PC-9 (cell line): ENCODE measurements at regions not wholly inside any gene's neighbourhood (a gene's known extent, or its start where the extent isn't known, plus 50 kb on each side); places are given as distances from the start of the nearest gene placed in this dataset.

Source experiments
- BruUV-seq: library from RNA; stranded (reverse); fragments of 400-500 nt; replicated peaks from 2 replicates; lab custom pipeline; 2021; lab: Mats Ljungman, UMichigan
- CTCF ChIA-PET: fragments of 300-600 bp; sonication (Branson Sonifier 250); formaldehyde crosslinking; loops from one replicate; lab custom pipeline; 2022; ENCODE audit warnings: antibody characterized with exemption; lab: Charles Lee
- POLR2A ChIA-PET: fragments of 300-600 bp; sonication (Branson Sonifier 250); formaldehyde crosslinking; loops from one replicate; lab custom pipeline; 2022; ENCODE audit warnings: antibody characterized with exemption; ENCODE audit not compliant: unreplicated experiment; lab: Charles Lee
- DNase-seq, 2 experiments: peaks; one replicate each; pipeline versions ENCODE4 v3.0.0 to v3.0.0-alpha.2; 2015 to 2022; ENCODE audit warnings: mixed read lengths in 1 of 2
- H2AFZ ChIP-seq: fragments of 200-600 bp; sonication (generic); 2 replicates; pipeline ENCODE4 v1.8.1; 2017; ENCODE audit warnings: antibody characterized with exemption
- H3F3A ChIP-seq: fragments of 200-600 bp; sonication (generic); 2 replicates; pipeline ENCODE4 v1.8.1; 2017; ENCODE audit warnings: antibody characterized with exemption, mild to moderate bottlenecking, low read depth; ENCODE audit not compliant: insufficient read depth
- H3K27ac ChIP-seq: fragments of 200-600 bp; sonication (generic); 2 replicates; pipeline ENCODE4 v1.6.1; 2016; ENCODE audit warnings: mixed run types
- H3K27me3 ChIP-seq: fragments of 200-600 bp; sonication (generic); 2 replicates; pipeline ENCODE4 v1.6.1; 2016; ENCODE audit warnings: low read depth, mixed run types; ENCODE audit not compliant: insufficient read depth
- H3K36me3 ChIP-seq: fragments of 200-600 bp; sonication (generic); 2 replicates; pipeline ENCODE4 v1.6.1; 2016; ENCODE audit warnings: low read depth, mixed run types
- H3K4me1 ChIP-seq: fragments of 200-600 bp; sonication (generic); replicated peaks from 2 replicates; pipeline ENCODE4 v1.6.1; 2016; ENCODE audit warnings: mixed run types; ENCODE audit not compliant: insufficient read depth
- H3K4me2 ChIP-seq: fragments of 200-600 bp; sonication (generic); 2 replicates; pipeline ENCODE4 v1.6.1; 2017; ENCODE audit warnings: mixed run types
- H3K4me3 ChIP-seq: fragments of 200-600 bp; sonication (generic); 2 replicates; pipeline ENCODE4 v1.6.1; 2016; ENCODE audit warnings: mixed run types
- H3K79me2 ChIP-seq: fragments of 200-600 bp; sonication (generic); 2 replicates; pipeline ENCODE4 v1.6.1; 2017; ENCODE audit warnings: low read depth, mixed run types
- H3K9me2 ChIP-seq: fragments of 200-600 bp; sonication (generic); 2 replicates; pipeline ENCODE4 v1.8.1; 2017; ENCODE audit warnings: mild to moderate bottlenecking; ENCODE audit not compliant: insufficient read depth
- H3K9me3 ChIP-seq: fragments of 200-600 bp; sonication (generic); 2 replicates; pipeline ENCODE4 v1.8.1; 2016; ENCODE audit warnings: low read depth; ENCODE audit not compliant: insufficient read depth
- H4K20me1 ChIP-seq: fragments of 200-600 bp; sonication (generic); 2 replicates; pipeline ENCODE4 v1.8.1; 2017; ENCODE audit not compliant: insufficient read depth
- CTCF ChIP-seq: fragments of 200-600 bp; sonication (generic); conservative IDR thresholded peaks from 2 replicates; pipeline ENCODE4 v1.6.1; 2017; ENCODE audit warnings: mixed run types, antibody characterized with exemption, mild to moderate bottlenecking, moderate library complexity
- EZH2 ChIP-seq: fragments of 200-600 bp; sonication (generic); IDR thresholded peaks from 2 replicates; pipeline ENCODE4 v1.8.0; 2017; ENCODE audit warnings: antibody characterized with exemption, low read depth
- intact Hi-C: fragments of 100-400 bp; cut with micrococcal nuclease; formaldehyde crosslinking; loops from one replicate; pipeline ENCODE4 v1.10.0; 2022; ENCODE audit not compliant: unreplicated experiment

GRCh38 chr2:14322306-14322705, 310.2 kb upstream of the LRATD1 start:
- no peak for DNase-seq
- Histone ChIP-seq H3K4me3 (no peak overlapping the region), H3K36me3 (no peaks in the 10 kb centered on the region), H3K9me2 (no peaks in the 10 kb centered on the region), H3K79me2 (no peaks in the 10 kb centered on the region), H3K27me3 (no peaks in the 10 kb centered on the region), H3K9me3 (no peaks in the 10 kb centered on the region), H3K27ac (no peak overlapping the region), H3F3A (no peaks in the 10 kb centered on the region), H4K20me1 (no peaks in the 10 kb centered on the region), H3K4me2 (no peak overlapping the region), H2AFZ (no peak overlapping the region), H3K4me1 (no peaks in the 10 kb centered on the region)
- ChIA-PET CTCF (no interaction called here), POLR2A (no interaction called here)
- intact Hi-C loops = no loop called here
- TF ChIP-seq EZH2 = no peak
- no peak for TF ChIP-seq CTCF
- BruUV-seq = no TSS peak

GRCh38 chr2:14324308-14324707, 308.2 kb upstream of the LRATD1 start:
- intact Hi-C loops = no loop called here
- H3K4me3 ChIP-seq = no peak overlapping the region
- H3K4me2 ChIP-seq = no peak overlapping the region
- H3K4me1 ChIP-seq = no peaks in the 10 kb centered on the region
- no peaks in the 10 kb centered on the region for H3K9me2 ChIP-seq
- DNase-seq = no peak
- ChIA-PET CTCF (no interaction called here), POLR2A (no interaction called here)
- no peaks in the 10 kb centered on the region for H3K9me3 ChIP-seq
- H4K20me1 ChIP-seq = no peaks in the 10 kb centered on the region
- H2AFZ ChIP-seq = no peak overlapping the region
- H3K36me3 ChIP-seq = no peaks in the 10 kb centered on the region
- TF ChIP-seq EZH2 = no peak
- TF ChIP-seq CTCF = no peak
- no peak overlapping the region for H3K27ac ChIP-seq
- H3K27me3 ChIP-seq = no peaks in the 10 kb centered on the region
- H3F3A ChIP-seq = no peaks in the 10 kb centered on the region
- H3K79me2 ChIP-seq = no peaks in the 10 kb centered on the region
- BruUV-seq = no TSS peak

- no peaks in the 10 kb centered on the region for H3F3A ChIP-seq
- POLR2A ChIA-PET = no interaction called here
- DNase-seq = no peak
- no peak overlapping the region for H2AFZ ChIP-seq
- TF ChIP-seq EZH2 (no peak), CTCF (no peak)
- no peak overlapping the region for H3K4me3 ChIP-seq
- intact Hi-C loops = no loop called here
- no peaks in the 10 kb centered on the region; the same call in 1 of the 2 replicates for H3K9me2 ChIP-seq
- CTCF ChIA-PET = no interaction called here
- no peaks in the 10 kb centered on the region for H3K36me3 ChIP-seq
- no peaks in the 10 kb centered on the region for H3K9me3 ChIP-seq
- no peaks in the 10 kb centered on the region for H3K4me1 ChIP-seq
- no TSS peak for BruUV-seq
- H3K79me2 ChIP-seq = no peaks in the 10 kb centered on the region
- H3K27ac ChIP-seq = no peak overlapping the region
- no peaks in the 10 kb centered on the region for H3K27me3 ChIP-seq
- H4K20me1 ChIP-seq = no peaks in the 10 kb centered on the region; the same call in 1 of the 2 replicates
- H3K4me2 ChIP-seq = no peak overlapping the region
Measured at GRCh38 chr2:14330884-14331283, 301.6 kb upstream of the LRATD1 start.
